ENCODE measurements at regions not wholly inside any gene's neighbourhood (a gene's known extent, or its start where the extent isn't known, plus 50 kb on each side); places are given as distances from the start of the nearest gene placed in this dataset.

- Histone ChIP-seq H3K4me2 (ENCODE audit: control insufficient read depth, extremely low read depth, insufficient read depth, low read depth, low read length) (no peak overlapping the region), H3K36me3 (ENCODE audit: control insufficient read depth in 2 of 2, extremely low read depth in 1 of 2, insufficient read depth in 2 of 2, low read length in 2 of 2) (no peaks in the 10 kb centered on the region), H3K9me3 (ENCODE audit: control insufficient read depth, low read depth, low read length) (no peaks in the 10 kb centered on the region), H3K4me3 (ENCODE audit: control insufficient read depth in 2 of 3, extremely low read depth in 1 of 3, insufficient read depth in 2 of 3, low read depth in 1 of 3, low read length in 3 of 3) (no peak overlapping the region), H4K20me1 (ENCODE audit: control insufficient read depth, extremely low read depth, insufficient read depth, low read length) (no peaks in the 10 kb centered on the region), H3K79me2 (ENCODE audit: control insufficient read depth, insufficient read depth, low read length) (no peaks in the 10 kb centered on the region), H3K27ac (ENCODE audit: control insufficient read depth, insufficient read depth, low read length) (no peak overlapping the region), H3K4me1 (ENCODE audit: control insufficient read depth, extremely low read depth, insufficient read depth, low read length) (peaks cover 10% of the 10 kb centered on the region), H3K9me1 (ENCODE audit: control insufficient read depth, extremely low read depth, insufficient read depth, low read length) (no peaks in the 10 kb centered on the region), H3K27me3 (ENCODE audit: control insufficient read depth, extremely low read depth, insufficient read depth, low read length) (no peaks in the 10 kb centered on the region), H3K9ac (ENCODE audit: control insufficient read depth, extremely low read depth, insufficient read depth, low read length) (no peak overlapping the region), H2AFZ (ENCODE audit: control insufficient read depth, low read length) (no peak overlapping the region)
- dilution Hi-C loops (cut with MboI; ENCODE audit: extremely low pct_ligation_motif_present, low sequenced_read_pairs) = no loop called here
- TF ChIP-seq EZH2 (IDR thresholded peaks at IDR 0.05; ENCODE audit: low read length) (no peak), CTCF (optimal IDR thresholded peaks at IDR 0.05 in 1 of 3, IDR thresholded peaks at IDR 0.05 in 1 of 3, conservative IDR thresholded peaks at IDR 0.05 in 1 of 3; ENCODE audit: extremely low read depth in 1 of 3, insufficient read depth in 2 of 3, low read length in 3 of 3) (no peak)
- DNase-seq (ENCODE audit: low read depth, low spot score) = no peak
- no peak for FAIRE-seq
Observed at GRCh38 chr1:234681990-234682389, 72.0 kb upstream of the IRF2BP2 start.

- H3K36me3 ChIP-seq (ENCODE audit: control insufficient read depth in 2 of 2, extremely low read depth in 1 of 2, insufficient read depth in 2 of 2, low read length in 2 of 2) = no peaks in the 10 kb centered on the region
- FAIRE-seq = no peak
- peaks cover 14% of the 10 kb centered on the region for H3K4me1 ChIP-seq (ENCODE audit: control insufficient read depth, extremely low read depth, insufficient read depth, low read length)
- H3K9me3 ChIP-seq (ENCODE audit: control insufficient read depth, low read depth, low read length) = no peaks in the 10 kb centered on the region
- no peak overlapping the region for H3K4me3 ChIP-seq (ENCODE audit: control insufficient read depth in 2 of 3, extremely low read depth in 1 of 3, insufficient read depth in 2 of 3, low read depth in 1 of 3, low read length in 3 of 3)
- H4K20me1 ChIP-seq (ENCODE audit: control insufficient read depth, extremely low read depth, insufficient read depth, low read length) = no peaks in the 10 kb centered on the region
- no peaks in the 10 kb centered on the region for H3K79me2 ChIP-seq (ENCODE audit: control insufficient read depth, insufficient read depth, low read length)
- H2AFZ ChIP-seq (ENCODE audit: control insufficient read depth, low read length) = no peak overlapping the region
- dilution Hi-C loops (cut with MboI; ENCODE audit: extremely low pct_ligation_motif_present, low sequenced_read_pairs) = no loop called here
- no peak overlapping the region for H3K4me2 ChIP-seq (ENCODE audit: control insufficient read depth, extremely low read depth, insufficient read depth, low read depth, low read length)
- no peak overlapping the region for H3K27ac ChIP-seq (ENCODE audit: control insufficient read depth, insufficient read depth, low read length)
- H3K27me3 ChIP-seq (ENCODE audit: control insufficient read depth, extremely low read depth, insufficient read depth, low read length) = no peaks in the 10 kb centered on the region
- H3K9ac ChIP-seq (ENCODE audit: control insufficient read depth, extremely low read depth, insufficient read depth, low read length) = no peak overlapping the region
- TF ChIP-seq CTCF (optimal IDR thresholded peaks at IDR 0.05 in 1 of 3, IDR thresholded peaks at IDR 0.05 in 1 of 3, conservative IDR thresholded peaks at IDR 0.05 in 1 of 3; ENCODE audit: extremely low read depth in 1 of 3, insufficient read depth in 2 of 3, low read length in 3 of 3) (no peak), EZH2 (IDR thresholded peaks at IDR 0.05; ENCODE audit: low read length) (no peak)
- no peaks in the 10 kb centered on the region for H3K9me1 ChIP-seq (ENCODE audit: control insufficient read depth, extremely low read depth, insufficient read depth, low read length)
- no peak for DNase-seq (ENCODE audit: low read depth, low spot score)
Observed at GRCh38 chr1:234681065-234681464, 71.1 kb upstream of the IRF2BP2 start.
